HG03280 (cell line): ENCODE measurements at regions not wholly inside any gene's neighbourhood (a gene's known extent, or its start where the extent isn't known, plus 50 kb on each side); places are given as distances from the start of the nearest gene placed in this dataset.
A peak's percentile ranks its signal among the peaks of the same experiment; 100 is the strongest.
"Not testable (repeated sequence)": the region's sequence is repeated elsewhere in the genome, so short reads cannot be mapped to it uniquely, and the experiment has no call there.

Source experiments
- ATAC-seq: cut with Tn5 transposase; IDR thresholded peaks from one replicate; pipeline ENCODE4 v1.9.1; 2021; ENCODE audit warnings: mild to moderate bottlenecking, moderate library complexity; ENCODE audit not compliant: unreplicated experiment

DNA sequence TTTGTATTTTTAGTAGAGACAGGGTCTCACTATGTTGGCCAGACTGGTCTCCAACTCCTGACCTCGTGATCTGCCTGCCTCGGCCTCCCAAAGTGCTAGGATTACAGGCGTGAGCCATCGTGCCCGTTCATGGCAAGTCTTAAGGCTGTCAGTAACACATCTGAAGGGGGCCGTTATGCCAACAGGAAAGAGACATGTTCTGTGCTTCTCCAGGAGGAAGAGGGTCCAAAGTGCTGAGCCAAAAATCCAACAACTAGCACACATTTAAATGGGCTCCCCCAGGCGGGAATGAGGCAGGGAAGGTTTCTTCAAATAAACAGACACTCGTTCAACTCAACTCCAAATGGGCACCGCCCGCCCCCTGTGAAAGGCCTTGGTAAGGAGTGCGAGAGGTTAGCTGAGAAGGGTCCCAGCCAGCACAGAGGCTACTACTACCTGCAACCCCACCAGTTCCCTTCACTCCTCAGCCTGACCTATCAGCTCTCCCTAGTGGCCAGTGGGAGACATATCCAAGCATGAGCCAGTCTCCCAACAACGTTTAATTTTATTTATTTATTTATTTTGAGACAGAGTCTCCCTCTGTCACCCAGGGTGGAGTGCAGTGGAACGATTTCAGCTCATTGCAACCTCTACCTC, 84.1 kb upstream of the DMRT1 start:
- no peak for ATAC-seq

DNA sequence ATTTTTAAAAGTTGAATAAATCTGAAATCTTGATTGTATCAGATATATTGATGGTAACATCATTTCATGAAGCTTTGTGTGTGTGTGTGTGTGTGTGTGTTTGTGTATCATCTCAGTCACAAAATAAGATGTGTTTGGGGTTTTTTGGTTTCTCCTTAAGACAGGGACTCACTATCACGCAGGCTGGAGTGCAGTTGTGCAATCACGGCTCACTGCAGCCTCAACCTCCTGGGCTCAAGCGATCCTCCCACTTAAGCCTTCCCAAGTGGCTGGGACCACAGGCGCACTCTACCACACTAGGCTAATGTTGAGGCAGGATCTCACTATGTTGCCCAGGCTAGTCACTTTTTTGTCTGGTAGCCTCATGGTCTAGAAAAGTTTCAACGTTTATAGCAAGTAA, 83.4 kb upstream of the DMRT1 start:
- ATAC-seq: no peak

GRCh38 chr9:759541-759940, 82.0 kb upstream of the DMRT1 start:
- no peak for ATAC-seq

GRCh38 chr9:759983-760736, 81.3 kb upstream of the DMRT1 start:
- ATAC-seq: no peak

DNA sequence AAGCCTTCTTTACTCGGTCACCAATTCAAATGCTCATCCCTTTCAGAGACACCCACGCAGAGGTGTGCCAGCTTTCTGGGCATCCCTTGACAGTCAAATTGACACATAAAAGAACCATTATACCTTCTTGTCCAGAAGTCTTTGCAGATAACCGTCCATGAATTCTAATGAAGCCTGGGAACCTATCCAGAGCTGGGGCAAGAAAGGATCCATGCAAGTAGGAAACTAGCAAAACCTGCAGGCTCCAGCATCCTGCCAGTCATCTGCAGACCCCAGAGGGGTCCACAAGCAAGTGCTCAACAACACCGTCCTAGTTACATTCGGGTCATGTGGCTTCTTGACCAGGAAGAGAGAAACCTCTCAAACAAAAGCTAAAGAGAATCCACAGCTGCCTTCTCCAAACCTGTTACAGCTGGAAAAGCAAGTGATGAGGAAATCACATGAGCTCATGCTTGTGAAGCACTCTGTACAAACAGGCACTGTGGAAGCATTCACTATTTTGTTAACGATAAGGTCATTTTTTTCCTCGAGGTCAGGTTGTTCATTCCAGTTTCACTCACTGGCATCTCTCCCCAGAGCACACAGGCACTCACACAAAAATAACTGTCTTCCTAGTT, 80.2 kb upstream of the DMRT1 start:
- no peak for ATAC-seq

- no peak for ATAC-seq
Observed at GRCh38 chr9:761793-762560, 79.5 kb upstream of the DMRT1 start.

GRCh38 chr9:763692-764091, 77.8 kb upstream of the DMRT1 start:
- no peak for ATAC-seq

DNA sequence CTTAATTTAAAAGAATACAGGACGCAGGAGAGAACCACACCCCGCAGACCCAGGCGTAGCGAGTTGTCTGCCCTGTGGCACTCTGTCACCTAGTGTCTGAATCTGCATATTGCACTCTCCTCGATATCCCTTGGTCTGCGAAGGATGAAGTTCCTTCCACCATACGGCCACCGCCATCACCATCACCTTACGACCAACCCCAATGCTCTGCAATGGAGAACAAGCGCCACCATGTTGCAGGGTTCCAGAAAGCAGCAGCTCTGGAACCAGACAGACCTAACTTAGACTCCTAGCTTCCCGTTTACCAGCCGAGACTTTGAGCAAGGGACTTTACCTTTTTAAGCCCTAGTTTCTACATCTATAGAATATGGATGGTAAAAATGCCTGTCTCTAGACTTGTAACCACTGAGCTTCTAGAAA, 77.4 kb upstream of the DMRT1 start:
- ATAC-seq: peak; percentile 93

- no peak for ATAC-seq
Observed at GRCh38 chr9:764986-765385, 76.5 kb upstream of the DMRT1 start.

- ATAC-seq: not testable (repeated sequence)
Observed at GRCh38 chr9:767061-767561, 74.4 kb upstream of the DMRT1 start.

DNA sequence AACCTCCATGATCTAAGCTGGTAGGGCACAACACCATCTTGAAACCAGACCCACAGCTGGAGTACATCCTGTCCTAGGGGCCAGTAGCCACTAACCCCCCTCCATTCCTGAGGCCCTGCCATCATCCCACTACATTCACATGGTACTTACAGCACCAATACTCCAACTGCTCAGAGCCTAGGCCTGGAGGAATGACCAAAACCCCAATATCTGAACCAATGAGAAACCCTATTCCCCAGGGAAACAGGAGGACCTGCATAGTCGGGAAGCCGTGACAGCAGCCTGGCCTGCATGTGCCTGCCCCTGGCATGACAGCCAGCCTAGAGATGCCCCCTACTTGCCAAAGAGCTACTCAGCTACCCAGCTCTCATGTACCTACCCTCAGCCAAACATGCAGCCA, 65.4 kb upstream of the DMRT1 start:
- no peak for ATAC-seq

- no peak for ATAC-seq
Observed at GRCh38 chr9:777978-778377, 63.5 kb upstream of the DMRT1 start.

GRCh38 chr9:784202-784601, 57.3 kb upstream of the DMRT1 start:
- ATAC-seq: no peak

GRCh38 chr9:784916-785315, 56.6 kb upstream of the DMRT1 start:
- no peak for ATAC-seq

DNA sequence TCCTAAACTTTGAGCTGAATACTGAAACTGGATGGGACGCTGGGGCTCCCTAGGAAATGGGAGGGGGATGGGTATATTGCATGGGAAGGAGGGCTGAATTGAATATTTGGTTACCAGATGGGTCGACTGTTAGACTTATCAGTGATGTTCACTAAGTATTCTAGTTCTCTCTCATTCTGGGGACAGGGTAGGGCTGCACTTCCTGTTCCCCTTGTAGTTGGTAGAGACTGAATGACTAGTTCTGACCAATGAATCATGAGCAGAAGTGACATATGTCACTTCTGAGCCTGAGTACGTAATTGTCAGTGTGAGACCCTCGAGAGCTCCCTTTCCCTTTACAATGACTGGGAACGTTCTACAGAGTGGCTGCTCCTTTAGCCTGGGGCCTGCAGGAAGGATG, 55.5 kb upstream of the DMRT1 start:
- ATAC-seq: no peak

DNA sequence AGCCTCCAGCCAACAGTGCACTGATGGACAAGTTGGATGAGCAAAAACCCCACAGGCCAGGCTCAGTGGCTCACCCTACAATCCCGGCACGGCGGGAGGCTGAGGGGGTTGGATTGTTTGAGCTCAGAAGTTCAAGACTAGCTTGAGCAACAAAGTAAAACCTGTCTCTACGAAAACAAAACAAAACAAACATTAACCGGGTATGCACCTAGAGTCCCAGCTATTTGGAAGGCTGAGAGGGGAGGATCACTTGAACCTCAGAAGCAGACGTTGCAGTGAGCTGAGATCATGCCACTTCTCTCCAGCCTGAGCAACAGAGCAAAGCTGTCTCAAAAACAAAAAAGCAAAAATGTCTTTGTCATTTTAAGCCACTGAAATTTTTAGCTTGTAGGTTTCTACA, 55.1 kb upstream of the DMRT1 start:
- ATAC-seq: no peak

DNA sequence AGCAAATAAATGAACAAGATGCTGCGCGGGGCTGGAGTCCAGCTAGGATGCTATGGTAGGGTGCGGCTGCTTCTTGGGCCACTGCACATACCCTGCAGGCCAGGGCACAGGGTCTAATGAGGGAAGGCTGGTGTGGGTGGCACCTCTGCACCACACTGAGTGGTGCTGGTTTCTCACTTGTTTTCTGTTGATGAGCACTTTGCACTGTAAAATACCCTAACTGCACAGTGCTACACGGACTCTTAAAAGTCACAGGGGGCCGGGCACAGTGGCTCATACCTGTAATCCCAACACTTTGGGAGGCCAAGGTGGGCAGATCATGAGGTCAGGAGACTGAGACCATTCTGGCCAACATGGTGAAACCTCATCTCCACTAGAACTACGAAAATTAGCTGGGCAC, 52.7 kb upstream of the DMRT1 start:
- ATAC-seq: no peak
